ENCODE measurements at regions not wholly inside any gene's neighbourhood (a gene's known extent, or its start where the extent isn't known, plus 50 kb on each side); places are given as distances from the start of the nearest gene placed in this dataset.

GRCh38 chr2:139916822-139917221, 1136.6 kb upstream of the NXPH2 start:
- TF ChIP-seq EGR1 (IDR thresholded peaks at IDR 0.05; ENCODE audit: low read depth in 2 of 2): no peak
- no peak for TF ChIP-seq CTCF (IDR thresholded peaks at IDR 0.05; ENCODE audit: low read depth, low read length, missing input control)
- TF ChIP-seq REST (IDR thresholded peaks at IDR 0.05): no peak
- no peak for TF ChIP-seq YY1 (IDR thresholded peaks at IDR 0.05)
- no peak for TF ChIP-seq RAD21 (IDR thresholded peaks at IDR 0.05)
- TF ChIP-seq SP1 (IDR thresholded peaks at IDR 0.05): no peak
- no peak for TF ChIP-seq RXRA (IDR thresholded peaks at IDR 0.05)
- TF ChIP-seq, protein P1, sequence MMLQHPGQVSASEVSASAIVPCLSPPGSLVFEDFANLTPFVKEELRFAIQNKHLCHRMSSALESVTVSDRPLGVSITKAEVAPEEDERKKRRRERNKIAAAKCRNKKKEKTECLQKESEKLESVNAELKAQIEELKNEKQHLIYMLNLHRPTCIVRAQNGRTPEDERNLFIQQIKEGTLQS (IDR thresholded peaks at IDR 0.05): no peak
- TF ChIP-seq JUND (IDR thresholded peaks at IDR 0.05): no peak
- TF ChIP-seq GABPA (IDR thresholded peaks at IDR 0.05 in 1 of 2, conservative IDR thresholded peaks at IDR 0.05 in 1 of 2): no peak
- no peak for TF ChIP-seq MAX (IDR thresholded peaks at IDR 0.05)
- TF ChIP-seq NR2F2 (IDR thresholded peaks at IDR 0.05): no peak
- TF ChIP-seq TAF1 (conservative IDR thresholded peaks at IDR 0.05): no peak

All from liver (tissue), 3 donors.